Glutamatergic neuron (in vitro differentiated cells): ENCODE measurements at regions not wholly inside any gene's neighbourhood (a gene's known extent, or its start where the extent isn't known, plus 50 kb on each side); places are given as distances from the start of the nearest gene placed in this dataset.

Experiments used
- DNase-seq: peaks from one replicate; pipeline ENCODE4 v3.0.0; 2022
- H3K27ac Mint-ChIP-seq: one replicate; pipeline ENCODE4 v1.8.0; 2020; ENCODE audit warnings: mild to moderate bottlenecking, mixed read lengths, inconsistent platforms; ENCODE audit not compliant: unreplicated experiment
- H3K27me3 Mint-ChIP-seq: one replicate; pipeline ENCODE4 v1.8.0; 2020; ENCODE audit warnings: mild to moderate bottlenecking, moderate library complexity, mixed read lengths, inconsistent platforms; ENCODE audit not compliant: unreplicated experiment
- H3K36me3 Mint-ChIP-seq: one replicate; pipeline ENCODE4 v1.8.0; 2020; ENCODE audit warnings: mild to moderate bottlenecking, mixed read lengths, inconsistent platforms; ENCODE audit not compliant: unreplicated experiment
- H3K4me1 Mint-ChIP-seq: one replicate; pipeline ENCODE4 v1.8.0; 2020; ENCODE audit warnings: mild to moderate bottlenecking, low read depth, mixed read lengths, inconsistent platforms; ENCODE audit not compliant: unreplicated experiment
- H3K4me3 Mint-ChIP-seq: one replicate; pipeline ENCODE4 v1.8.0; 2020; ENCODE audit warnings: mild to moderate bottlenecking, mixed read lengths, inconsistent platforms; ENCODE audit not compliant: unreplicated experiment
- H3K9me3 Mint-ChIP-seq: one replicate; pipeline ENCODE4 v1.8.0; 2020; ENCODE audit warnings: mild to moderate bottlenecking, moderate library complexity, mixed read lengths, inconsistent platforms; ENCODE audit not compliant: unreplicated experiment
- CTCF ChIP-seq: fragments of 200-600 bp; sonication (generic); IDR thresholded peaks from one replicate; pipeline ENCODE4 v1.5.0; 2021; ENCODE audit not compliant: partially characterized antibody, unreplicated experiment

GRCh38 chrX:23269923-23270322 is 64.7 kb upstream of the PTCHD1 start:
- H3K9me3 Mint-ChIP-seq, result no peaks in the 10 kb centered on the region
- DNase-seq, result no peak
- H3K27me3 Mint-ChIP-seq, result no peaks in the 10 kb centered on the region
- H3K4me3 Mint-ChIP-seq, result no peak overlapping the region
- H3K4me1 Mint-ChIP-seq, result no peaks in the 10 kb centered on the region
- H3K36me3 Mint-ChIP-seq, result no peaks in the 10 kb centered on the region
- no peak for TF ChIP-seq CTCF
- no peak overlapping the region for H3K27ac Mint-ChIP-seq

GRCh38 chrX:23271026-23271425 is 63.6 kb upstream of the PTCHD1 start:
- Mint-ChIP-seq H3K27me3 (no peaks in the 10 kb centered on the region), H3K9me3 (no peaks in the 10 kb centered on the region), H3K4me1 (no peaks in the 10 kb centered on the region), H3K27ac (no peak overlapping the region), H3K36me3 (no peaks in the 10 kb centered on the region), H3K4me3 (no peak overlapping the region)
- TF ChIP-seq CTCF, result no peak
- no peak for DNase-seq

GRCh38 chrX:23276475-23276874 is 58.2 kb upstream of the PTCHD1 start:
- Mint-ChIP-seq H3K4me3 (no peak overlapping the region), H3K27me3 (no peaks in the 10 kb centered on the region), H3K27ac (no peak overlapping the region), H3K36me3 (no peaks in the 10 kb centered on the region), H3K9me3 (no peaks in the 10 kb centered on the region), H3K4me1 (no peaks in the 10 kb centered on the region)
- no peak for TF ChIP-seq CTCF
- no peak for DNase-seq
